Ammon's horn (tissue), 1 donor: ENCODE measurements at regions not wholly inside any gene's neighbourhood (a gene's known extent, or its start where the extent isn't known, plus 50 kb on each side); places are given as distances from the start of the nearest gene placed in this dataset.
"Not testable (repeated sequence)": the region's sequence is repeated elsewhere in the genome, so short reads cannot be mapped to it uniquely, and the experiment has no call there.

Experiments
- DNase-seq: peaks from one replicate; pipeline ENCODE4 v3.0.0-alpha.2; 2016; ENCODE audit warnings: low spot score

GRCh38 chr7:53238021-53238605 lies 202.7 kb downstream of the POM121L12 start:
- DNase-seq = no peak

- DNase-seq = not testable (repeated sequence)
Observed at GRCh38 chr7:53239151-53239550, 203.7 kb downstream of the POM121L12 start.

DNA sequence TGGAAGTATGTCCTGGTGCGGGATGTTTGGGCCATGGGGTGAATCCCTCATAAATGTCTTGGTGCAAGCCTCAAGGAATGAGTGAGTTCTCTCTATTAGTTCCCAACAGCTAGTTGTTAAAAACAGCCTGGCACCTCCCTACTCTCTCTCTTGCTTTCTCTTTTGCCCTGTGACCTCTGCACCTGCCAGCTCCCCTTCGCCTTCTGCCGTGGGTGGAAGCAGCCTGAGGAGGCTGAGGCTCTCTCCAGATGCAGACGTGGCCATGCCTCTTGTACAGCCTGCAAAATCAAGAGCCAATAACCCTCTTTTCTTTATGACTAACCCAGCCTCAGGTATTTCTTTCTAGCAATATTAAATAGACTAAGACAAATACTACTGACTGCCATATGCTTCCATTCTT lies 210.3 kb downstream of the POM121L12 start:
- no peak for DNase-seq

DNA sequence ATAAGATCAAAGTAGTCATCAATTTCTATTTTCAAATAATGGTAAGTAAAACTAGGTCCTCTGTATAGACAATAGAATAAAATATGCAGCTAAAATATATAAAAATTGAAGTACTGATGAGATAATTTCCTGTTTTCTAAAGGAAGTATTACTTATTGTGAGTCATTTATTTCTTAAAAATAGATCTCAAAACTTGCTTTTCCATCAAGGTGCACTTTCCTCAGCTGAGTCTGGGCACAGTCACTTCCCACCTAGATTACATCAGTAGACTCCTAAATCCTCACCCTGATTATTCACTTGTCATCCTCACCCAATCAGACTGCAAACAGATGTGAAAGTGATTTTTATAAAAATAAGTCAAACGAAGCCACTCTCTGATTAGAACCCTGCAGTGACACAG lies 211.5 kb downstream of the POM121L12 start:
- no peak for DNase-seq

GRCh38 chr7:53252539-53252938 lies 217.1 kb downstream of the POM121L12 start:
- no peak for DNase-seq

- DNase-seq = no peak
Observed at GRCh38 chr7:53272081-53272480, 236.6 kb downstream of the POM121L12 start.

GRCh38 chr7:53281312-53281711 lies 245.9 kb downstream of the POM121L12 start:
- DNase-seq = no peak

DNA sequence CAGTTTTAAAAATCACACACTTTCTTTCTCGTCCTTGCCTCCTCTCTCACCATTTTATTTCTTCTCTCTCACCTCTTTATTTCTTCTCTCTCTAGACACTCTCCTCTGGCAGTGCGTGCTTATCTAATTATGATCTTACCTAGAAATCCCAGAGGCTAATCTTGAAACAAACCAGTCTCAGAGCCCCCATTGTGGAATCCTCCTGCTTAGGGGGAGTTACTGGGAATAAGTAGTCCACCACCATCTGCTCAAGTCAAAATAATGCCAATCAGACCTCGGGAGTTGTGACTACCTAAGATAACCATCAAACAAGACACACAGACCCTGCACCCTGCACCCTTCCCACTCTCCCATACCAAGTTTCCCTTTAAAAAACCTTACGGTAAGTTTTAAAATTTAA lies 256.9 kb downstream of the POM121L12 start:
- DNase-seq = no peak

DNA sequence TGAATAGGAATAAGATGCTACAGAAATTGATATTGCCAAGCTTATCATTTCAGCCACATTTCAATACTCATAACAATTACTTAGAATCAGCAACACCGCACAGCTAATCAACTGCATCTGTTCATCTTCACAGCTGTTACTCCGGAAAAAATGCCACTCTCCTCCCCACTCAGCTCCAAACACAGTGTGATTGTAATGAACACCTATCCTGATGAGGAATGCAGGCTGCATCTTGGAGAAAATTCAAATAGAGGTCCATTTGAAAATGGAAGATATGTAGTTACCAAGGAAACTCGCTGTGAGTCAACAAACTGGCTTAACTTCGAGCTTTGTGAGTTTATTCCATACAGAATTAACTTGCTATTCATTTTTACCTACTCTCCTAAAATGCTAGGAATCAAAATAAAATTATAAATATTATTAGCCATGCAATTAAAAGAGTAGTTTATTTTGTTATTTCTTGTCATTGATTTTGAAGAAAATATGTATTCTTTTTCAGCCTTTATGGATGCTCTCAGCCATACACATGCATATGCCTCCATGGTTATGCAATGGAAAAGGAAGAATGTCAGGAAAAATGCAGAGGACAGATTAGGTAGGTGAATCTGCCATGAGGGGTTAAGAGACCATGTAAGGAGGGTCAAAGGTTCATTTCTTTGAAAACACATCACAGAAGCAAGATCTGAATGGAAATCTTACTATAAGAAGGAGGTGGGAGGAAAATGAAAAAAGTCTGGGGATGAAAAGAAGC lies 267.2 kb downstream of the POM121L12 start:
- DNase-seq = no peak

DNA sequence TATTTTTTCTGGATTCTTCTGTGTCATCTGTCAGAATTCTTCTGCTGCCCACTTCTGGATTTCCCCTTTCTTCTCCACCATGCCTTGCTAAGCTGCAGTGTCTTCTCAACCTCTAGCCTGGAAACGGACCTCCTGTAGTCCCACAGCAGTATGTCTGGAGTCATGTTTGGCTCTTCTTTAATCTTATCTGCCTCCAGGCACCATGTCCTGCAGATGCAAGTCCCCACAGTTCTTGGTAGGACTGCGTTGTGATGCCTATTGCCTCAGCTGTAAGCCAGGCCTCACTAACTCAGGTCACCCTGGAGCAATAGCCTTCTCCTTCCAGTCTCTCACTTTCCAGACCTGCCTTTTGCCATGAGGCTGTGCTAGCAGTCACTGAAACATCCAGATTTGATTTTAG lies 268.3 kb downstream of the POM121L12 start:
- no peak for DNase-seq

GRCh38 chr7:53306846-53307245 lies 271.4 kb downstream of the POM121L12 start:
- DNase-seq = no peak

DNA sequence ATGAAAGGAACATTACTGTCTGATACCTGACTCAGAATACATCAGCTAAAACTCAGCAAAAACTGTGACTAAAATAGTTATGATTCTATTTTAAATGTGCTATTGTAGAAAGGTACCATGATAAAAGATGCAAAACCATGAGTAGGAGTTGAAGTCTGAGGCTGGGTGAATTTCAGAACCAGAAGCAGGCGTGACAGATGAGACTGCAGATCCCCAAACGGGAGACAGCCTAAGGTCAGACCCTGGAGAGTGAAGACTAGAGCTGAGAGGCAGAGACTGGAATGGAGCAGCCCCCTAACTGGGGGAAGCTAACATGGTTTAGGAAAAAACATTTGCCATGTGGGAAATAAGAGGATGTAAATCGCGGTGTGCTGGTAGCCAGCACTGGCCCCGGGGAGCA lies 275.8 kb downstream of the POM121L12 start:
- DNase-seq = no peak

- DNase-seq = peak; percentile 67
Observed at GRCh38 chr7:53315981-53316380, 280.5 kb downstream of the POM121L12 start.

GRCh38 chr7:53318566-53318965 lies 283.1 kb downstream of the POM121L12 start:
- DNase-seq = no peak

GRCh38 chr7:53325061-53325460 lies 289.6 kb downstream of the POM121L12 start:
- DNase-seq = no peak

DNA sequence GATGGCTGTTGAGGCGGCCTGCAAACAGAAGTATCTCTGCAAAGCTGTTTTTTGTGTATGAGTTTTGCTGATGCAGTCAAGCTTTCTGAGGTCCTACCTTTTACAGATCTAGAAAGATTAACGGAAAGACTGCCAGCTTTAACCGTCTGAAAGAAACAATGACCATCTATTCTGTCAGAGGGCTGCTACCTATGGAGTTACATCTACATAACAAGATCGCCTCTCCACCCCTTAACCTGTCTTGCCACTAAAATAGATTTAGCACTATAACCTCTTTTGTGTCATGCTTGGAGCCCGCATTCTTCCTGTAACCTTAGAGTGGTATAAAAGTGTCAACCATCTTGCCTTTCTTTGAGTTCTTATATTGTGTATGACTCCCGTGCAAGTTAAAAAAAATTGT lies 291.2 kb downstream of the POM121L12 start:
- no peak for DNase-seq

GRCh38 chr7:53336105-53336668 lies 300.8 kb downstream of the POM121L12 start:
- DNase-seq = no peak

GRCh38 chr7:53340220-53340619 lies 304.8 kb downstream of the POM121L12 start:
- no peak for DNase-seq

GRCh38 chr7:53350241-53350640 lies 314.8 kb downstream of the POM121L12 start:
- DNase-seq = peak; percentile 11

GRCh38 chr7:53351681-53352080 lies 316.2 kb downstream of the POM121L12 start:
- no peak for DNase-seq

GRCh38 chr7:53358269-53358668 lies 322.8 kb downstream of the POM121L12 start:
- DNase-seq = no peak

DNA sequence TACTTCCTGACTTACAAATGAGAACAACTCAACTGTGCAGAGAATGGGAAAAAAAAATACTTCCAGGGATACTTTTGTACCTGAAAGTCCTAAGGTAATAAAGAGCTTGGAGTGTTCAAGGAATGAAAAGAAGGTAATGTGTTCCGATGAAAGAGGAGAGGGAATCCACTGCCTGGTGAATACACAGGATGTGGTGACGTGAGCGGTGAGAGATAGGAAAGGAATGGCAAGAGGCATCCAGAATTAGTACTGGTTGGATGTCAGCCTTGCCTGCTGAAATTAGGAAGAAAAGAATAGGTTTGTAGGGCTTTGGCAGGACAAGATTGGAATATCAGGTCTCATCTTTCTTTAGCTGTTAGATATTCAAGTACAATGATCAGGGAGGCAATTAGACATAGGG lies 347.7 kb downstream of the POM121L12 start:
- no peak for DNase-seq

- DNase-seq = not testable (repeated sequence)
Observed at GRCh38 chr7:53385239-53385638, 349.8 kb downstream of the POM121L12 start.

GRCh38 chr7:53387515-53387914 lies 352.1 kb downstream of the POM121L12 start:
- DNase-seq = no peak
